Lung (tissue), 11 donors: ENCODE measurements at regions not wholly inside any gene's neighbourhood (a gene's known extent, or its start where the extent isn't known, plus 50 kb on each side); places are given as distances from the start of the nearest gene placed in this dataset.

ENCODE experiments used
- ATAC-seq: fragments of 200-7000 bp; cut with Tn5 transposase; one replicate; pipeline ENCODE4 v1.9.1; 2020; ENCODE audit warnings: moderate number of reproducible peaks; ENCODE audit not compliant: insufficient read depth, low FRiP score
- DNase-seq, 3 donors: peaks; one replicate each; pipeline ENCODE4 v3.0.0-alpha.2; 2013 to 2017
- H3K27ac ChIP-seq, 2 donors: one replicate each; pipeline ENCODE4 v1.5.1; 2013; ENCODE audit warnings: mild to moderate bottlenecking in 2 of 2, moderate library complexity in 2 of 2, control low read depth in 1 of 2, inconsistent platforms in 1 of 2, low read depth in 1 of 2, low read length in 1 of 2
- H3K27me3 ChIP-seq, 3 donors: one replicate each; pipeline ENCODE4 v1.5.1; 2013; ENCODE audit warnings: low read length in 2 of 3; ENCODE audit not compliant: control insufficient read depth in 3 of 3, insufficient read depth in 3 of 3
- H3K36me3 ChIP-seq, 4 donors: one replicate each; pipeline ENCODE4 v1.5.1; 2013; ENCODE audit warnings: low read length in 4 of 4, mild to moderate bottlenecking in 1 of 4, moderate library complexity in 1 of 4; ENCODE audit not compliant: control insufficient read depth in 4 of 4, insufficient read depth in 4 of 4
- H3K4me1 ChIP-seq, 5 donors: one replicate each; pipeline ENCODE4 v1.5.1; 2013; ENCODE audit warnings: low read length in 5 of 5, mild to moderate bottlenecking in 2 of 5, moderate library complexity in 1 of 5; ENCODE audit not compliant: control insufficient read depth in 5 of 5, insufficient read depth in 5 of 5
- H3K4me3 ChIP-seq: one replicate; pipeline ENCODE4 v1.5.1; 2013; ENCODE audit warnings: mild to moderate bottlenecking, control low read depth, moderate library complexity
- H3K9ac ChIP-seq, 2 donors: one replicate each; pipeline ENCODE4 v1.5.1; 2013; ENCODE audit warnings: low read length in 2 of 2, control low read depth in 1 of 2; ENCODE audit not compliant: insufficient read depth in 1 of 2
- H3K9me3 ChIP-seq, 4 donors: one replicate each; pipeline ENCODE4 v1.5.1; 2013; ENCODE audit warnings: low read length in 3 of 4, mild to moderate bottlenecking in 1 of 4, moderate library complexity in 1 of 4; ENCODE audit not compliant: control insufficient read depth in 4 of 4, insufficient read depth in 3 of 4
- WGBS, 2 donors: extraction: QIAGEN DNeasy Blood & Tissue Kit; methylation state at CpG; one replicate each; pipeline ENCODE4 v1.1.7; 2013; 5-methylcytosine and 5-hydroxymethylcytosine counted together
- TF ChIP-seq, protein P1 (sequence below): IDR thresholded peaks from 2 replicates; pipeline ENCODE4 v1.5.1; 2012; ENCODE audit warnings: mild to moderate bottlenecking; ENCODE audit errors: control extremely low read depth, extremely low read depth
- donor health status: control.
- donor health status: control.
- donor health status: Bipolar disorder and iron deficiency.
- donor health status: healthy.
- donor health status: DM: yes; HTN: yes; CAD: no.

DNA sequence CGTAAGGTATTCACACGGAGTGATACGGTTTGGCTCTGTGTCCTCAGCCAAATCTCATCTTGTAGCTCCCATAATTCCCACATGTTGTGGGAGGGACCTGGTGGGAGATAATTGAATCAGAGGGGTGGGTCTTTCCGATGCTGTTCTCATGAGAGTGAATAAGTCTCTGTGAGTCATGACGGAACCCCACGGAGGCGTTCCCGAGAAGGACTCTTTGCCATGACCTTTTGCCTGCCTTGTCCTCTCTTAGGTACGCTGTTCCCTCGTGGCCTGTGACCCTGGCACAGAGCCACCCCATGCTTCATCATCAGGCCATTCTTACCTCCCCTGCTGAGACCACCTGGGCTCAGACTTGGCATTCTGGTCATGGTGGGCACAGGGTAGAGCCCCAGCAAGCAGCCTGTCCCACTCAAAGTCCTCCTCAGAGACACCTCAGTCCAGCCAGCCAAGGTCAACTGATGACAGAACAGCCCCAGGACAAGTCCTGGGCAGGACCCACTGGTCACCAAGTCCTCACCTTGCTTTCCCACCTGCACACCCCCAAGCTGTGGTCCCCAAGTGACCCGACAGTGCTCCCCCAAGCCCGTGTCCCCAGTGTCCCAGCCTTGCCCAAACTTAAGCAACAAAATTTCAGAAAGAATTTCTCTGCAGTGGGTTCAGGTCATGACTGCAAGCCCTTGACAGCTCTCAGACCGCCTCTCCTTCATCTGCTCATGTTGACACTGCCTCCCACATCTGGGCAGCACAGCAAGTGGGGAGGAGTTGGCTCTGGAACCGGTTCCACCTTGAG lies 158.4 kb downstream of the ACTL8 start:
- Histone ChIP-seq H3K9ac (no peak overlapping the region), H3K4me3 (no peak overlapping the region), H3K27me3 (peaks cover 0 to 24% (median 2%) of the 10 kb centered on the region in 3 donors), H3K27ac (no peak overlapping the region), H3K9me3 (no peaks in the 10 kb centered on the region), H3K4me1 (no peaks in the 10 kb centered on the region), H3K36me3 (no peaks in the 10 kb centered on the region)
- DNase-seq (no peak), ATAC-seq (no peak)
- TF ChIP-seq, protein P1, sequence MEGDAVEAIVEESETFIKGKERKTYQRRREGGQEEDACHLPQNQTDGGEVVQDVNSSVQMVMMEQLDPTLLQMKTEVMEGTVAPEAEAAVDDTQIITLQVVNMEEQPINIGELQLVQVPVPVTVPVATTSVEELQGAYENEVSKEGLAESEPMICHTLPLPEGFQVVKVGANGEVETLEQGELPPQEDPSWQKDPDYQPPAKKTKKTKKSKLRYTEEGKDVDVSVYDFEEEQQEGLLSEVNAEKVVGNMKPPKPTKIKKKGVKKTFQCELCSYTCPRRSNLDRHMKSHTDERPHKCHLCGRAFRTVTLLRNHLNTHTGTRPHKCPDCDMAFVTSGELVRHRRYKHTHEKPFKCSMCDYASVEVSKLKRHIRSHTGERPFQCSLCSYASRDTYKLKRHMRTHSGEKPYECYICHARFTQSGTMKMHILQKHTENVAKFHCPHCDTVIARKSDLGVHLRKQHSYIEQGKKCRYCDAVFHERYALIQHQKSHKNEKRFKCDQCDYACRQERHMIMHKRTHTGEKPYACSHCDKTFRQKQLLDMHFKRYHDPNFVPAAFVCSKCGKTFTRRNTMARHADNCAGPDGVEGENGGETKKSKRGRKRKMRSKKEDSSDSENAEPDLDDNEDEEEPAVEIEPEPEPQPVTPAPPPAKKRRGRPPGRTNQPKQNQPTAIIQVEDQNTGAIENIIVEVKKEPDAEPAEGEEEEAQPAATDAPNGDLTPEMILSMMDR = no peak
- 69 to 83% methylated on average over 14 of the region's 14 CpGs for WGBS, 2 donors

DNA sequence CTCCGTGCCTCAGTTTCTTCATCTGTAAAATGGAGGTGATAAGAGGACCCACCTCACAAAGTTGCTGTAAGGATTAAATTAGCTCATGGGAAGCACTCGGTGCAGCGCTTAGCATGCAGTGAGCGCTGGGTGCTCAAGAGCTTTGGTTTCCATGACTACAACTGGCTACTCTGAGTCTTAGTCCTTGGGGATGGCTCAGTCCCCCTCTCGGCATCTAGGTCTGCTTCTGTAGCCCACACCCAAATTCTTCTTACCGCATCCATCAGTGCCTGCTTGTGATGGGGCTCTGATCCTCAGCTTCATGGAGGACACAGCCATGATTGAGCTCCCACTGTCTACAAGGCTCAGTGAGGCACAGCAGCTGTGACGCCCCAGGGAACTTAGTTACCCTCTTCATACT lies 159.0 kb downstream of the ACTL8 start:
- Histone ChIP-seq H3K9me3 (no peaks in the 10 kb centered on the region), H3K4me3 (no peak overlapping the region), H3K27ac (no peak overlapping the region), H3K4me1 (no peaks in the 10 kb centered on the region), H3K36me3 (no peaks in the 10 kb centered on the region), H3K27me3 (peaks cover 0 to 24% (median 2%) of the 10 kb centered on the region in 3 donors), H3K9ac (no peak overlapping the region)
- TF ChIP-seq, protein P1 = no peak
- DNase-seq (no peak), ATAC-seq (no peak)
- WGBS, 2 donors = 67 to 90% methylated on average over 7 of the region's 7 CpGs

DNA sequence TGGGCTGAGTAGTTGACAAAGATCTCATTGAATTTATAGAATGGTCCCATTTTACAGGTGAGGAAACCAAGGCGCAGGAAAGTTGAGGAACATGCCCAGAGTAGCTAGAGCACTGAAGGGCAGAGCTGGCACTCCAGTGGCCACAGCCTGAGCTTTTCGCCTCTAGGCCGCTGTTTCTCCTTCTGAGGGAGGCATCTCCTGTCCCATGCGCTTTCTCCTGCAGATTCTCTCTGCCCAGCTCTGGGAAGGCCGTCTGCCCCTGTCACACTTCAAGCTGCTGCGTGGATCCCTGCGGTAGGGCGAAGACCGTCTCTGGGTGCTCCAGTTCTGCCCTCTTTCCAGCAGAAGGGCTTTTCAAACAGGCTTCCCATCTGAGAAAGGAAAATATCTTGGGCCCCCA lies 159.9 kb downstream of the ACTL8 start:
- TF ChIP-seq, protein P1 = no peak

More for the DNA sequence above, 159.9 kb downstream of the ACTL8 start:
- Histone ChIP-seq H3K27ac (no peak overlapping the region), H3K4me3 (no peak overlapping the region), H3K9ac (no peak overlapping the region), H3K27me3 (peaks cover 0 to 24% (median 2%) of the 10 kb centered on the region in 3 donors), H3K36me3 (no peaks in the 10 kb centered on the region), H3K4me1 (no peaks in the 10 kb centered on the region), H3K9me3 (no peaks in the 10 kb centered on the region)
- WGBS, 2 donors = 53 to 55% methylated on average over 9 of the region's 9 CpGs
- DNase-seq (no peak), ATAC-seq (no peak)
